ENCODE measurements at regions not wholly inside any gene's neighbourhood (a gene's known extent, or its start where the extent isn't known, plus 50 kb on each side); places are given as distances from the start of the nearest gene placed in this dataset.
"Not testable (repeated sequence)": the region's sequence is repeated elsewhere in the genome, so short reads cannot be mapped to it uniquely, and the experiment has no call there.

DNA sequence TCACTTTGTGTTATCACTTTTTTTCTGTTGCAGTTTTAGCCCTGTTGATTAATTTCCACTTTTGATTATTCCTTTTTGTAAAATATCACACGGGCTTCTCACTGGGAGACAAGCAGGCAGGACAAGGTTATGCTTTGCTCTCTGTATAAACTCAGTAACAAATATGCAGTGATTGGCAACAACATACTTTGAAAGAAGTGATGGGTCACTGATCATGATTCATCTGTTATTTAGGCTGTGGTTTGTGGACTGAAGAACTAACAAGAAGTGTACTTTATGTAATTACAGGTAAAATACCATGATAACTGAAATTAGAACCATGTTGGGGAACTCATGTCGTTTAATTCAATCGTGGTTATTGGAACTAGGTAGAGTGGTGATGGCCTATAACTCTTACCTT lies 62.1 kb upstream of the ABI1 start:
- TF ChIP-seq, protein P1, sequence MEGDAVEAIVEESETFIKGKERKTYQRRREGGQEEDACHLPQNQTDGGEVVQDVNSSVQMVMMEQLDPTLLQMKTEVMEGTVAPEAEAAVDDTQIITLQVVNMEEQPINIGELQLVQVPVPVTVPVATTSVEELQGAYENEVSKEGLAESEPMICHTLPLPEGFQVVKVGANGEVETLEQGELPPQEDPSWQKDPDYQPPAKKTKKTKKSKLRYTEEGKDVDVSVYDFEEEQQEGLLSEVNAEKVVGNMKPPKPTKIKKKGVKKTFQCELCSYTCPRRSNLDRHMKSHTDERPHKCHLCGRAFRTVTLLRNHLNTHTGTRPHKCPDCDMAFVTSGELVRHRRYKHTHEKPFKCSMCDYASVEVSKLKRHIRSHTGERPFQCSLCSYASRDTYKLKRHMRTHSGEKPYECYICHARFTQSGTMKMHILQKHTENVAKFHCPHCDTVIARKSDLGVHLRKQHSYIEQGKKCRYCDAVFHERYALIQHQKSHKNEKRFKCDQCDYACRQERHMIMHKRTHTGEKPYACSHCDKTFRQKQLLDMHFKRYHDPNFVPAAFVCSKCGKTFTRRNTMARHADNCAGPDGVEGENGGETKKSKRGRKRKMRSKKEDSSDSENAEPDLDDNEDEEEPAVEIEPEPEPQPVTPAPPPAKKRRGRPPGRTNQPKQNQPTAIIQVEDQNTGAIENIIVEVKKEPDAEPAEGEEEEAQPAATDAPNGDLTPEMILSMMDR (IDR thresholded peaks at IDR 0.05): not testable (repeated sequence)
- not testable (repeated sequence) for TF ChIP-seq POLR2A, POLR2AphosphoS5 (IDR thresholded peaks at IDR 0.05)
